CD4-positive, alpha-beta T cell treated with Interleukin-10 for 1 hour (primary cell): ENCODE measurements at regions not wholly inside any gene's neighbourhood (a gene's known extent, or its start where the extent isn't known, plus 50 kb on each side); places are given as distances from the start of the nearest gene placed in this dataset.
"Not testable (repeated sequence)": the region's sequence is repeated elsewhere in the genome, so short reads cannot be mapped to it uniquely, and the experiment has no call there.

Source experiments
- DNase-seq: peaks from one replicate; pipeline ENCODE4 v3.0.0-alpha.2; 2020

GRCh38 chr2:111453816-111454215 lies 333.1 kb downstream of the BCL2L11 start:
- not testable (repeated sequence) for DNase-seq

- DNase-seq = peak; percentile 71
Measured at GRCh38 chr2:111454404-111454803, 333.7 kb downstream of the BCL2L11 start.

DNA sequence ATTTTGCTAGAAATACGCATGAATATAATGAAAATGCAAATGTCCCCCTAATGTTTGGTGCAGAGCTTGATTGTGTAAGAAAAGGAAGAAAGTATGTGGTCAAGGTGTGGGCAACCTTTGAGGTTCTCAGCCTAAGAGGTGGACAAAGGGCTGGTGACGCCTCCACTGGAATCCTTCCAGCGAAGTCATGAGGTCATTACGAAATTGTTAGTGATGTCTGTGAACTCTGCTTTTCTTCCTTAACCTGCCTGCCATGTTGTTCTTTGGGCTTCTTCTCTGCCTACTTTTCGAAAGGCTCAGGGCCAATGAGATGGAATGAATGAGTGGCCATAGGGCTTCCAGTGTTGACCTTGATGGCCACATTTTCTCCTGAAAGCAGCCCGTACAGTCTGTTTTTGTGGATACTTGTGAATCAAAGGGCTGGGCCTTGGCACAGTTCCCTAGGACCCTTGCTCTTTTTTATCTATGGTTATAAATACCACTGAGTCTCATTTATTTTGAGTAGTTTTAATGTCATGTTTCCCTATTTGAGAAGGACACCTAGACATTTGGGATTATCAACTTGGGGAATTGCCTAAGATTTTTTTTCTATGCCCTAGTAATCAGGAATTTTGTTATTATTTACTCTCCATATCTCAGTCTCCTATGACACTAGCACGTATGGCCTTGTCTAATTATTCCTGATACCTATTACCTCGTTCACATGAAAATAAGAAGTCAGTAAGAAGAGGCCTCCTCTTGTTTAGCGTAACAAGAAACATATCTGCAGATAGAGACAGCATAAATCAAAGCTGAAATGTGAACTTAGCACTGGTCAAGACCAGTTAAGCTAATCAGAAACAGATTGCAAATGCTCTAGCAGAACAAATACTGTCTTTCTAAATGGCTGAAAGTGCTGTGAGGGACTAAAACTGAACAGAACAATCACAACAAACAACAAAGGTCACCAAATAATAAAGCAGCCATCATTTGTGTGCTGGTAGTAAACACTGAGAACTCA lies 334.6 kb downstream of the BCL2L11 start:
- DNase-seq = not testable (repeated sequence)

DNA sequence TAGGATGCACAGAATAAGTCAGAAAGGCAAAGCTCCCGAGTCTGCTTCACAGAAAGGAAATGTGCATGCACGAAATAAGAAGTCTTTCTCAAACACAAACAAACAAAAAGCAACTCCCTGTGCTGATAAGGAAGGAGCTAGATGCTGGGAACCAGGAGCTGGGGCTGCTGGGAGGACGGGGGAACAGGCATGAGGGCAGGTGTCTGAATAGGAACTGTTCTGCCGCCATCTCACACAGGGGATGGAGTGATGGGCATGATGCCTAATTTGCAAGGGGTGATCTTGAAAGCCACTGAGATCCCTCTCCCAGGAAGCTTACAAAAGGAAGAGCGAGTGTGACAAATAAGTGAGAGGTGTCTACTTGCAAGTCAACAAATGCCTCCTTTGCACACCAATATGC lies 336.5 kb downstream of the BCL2L11 start:
- DNase-seq = not testable (repeated sequence)

DNA sequence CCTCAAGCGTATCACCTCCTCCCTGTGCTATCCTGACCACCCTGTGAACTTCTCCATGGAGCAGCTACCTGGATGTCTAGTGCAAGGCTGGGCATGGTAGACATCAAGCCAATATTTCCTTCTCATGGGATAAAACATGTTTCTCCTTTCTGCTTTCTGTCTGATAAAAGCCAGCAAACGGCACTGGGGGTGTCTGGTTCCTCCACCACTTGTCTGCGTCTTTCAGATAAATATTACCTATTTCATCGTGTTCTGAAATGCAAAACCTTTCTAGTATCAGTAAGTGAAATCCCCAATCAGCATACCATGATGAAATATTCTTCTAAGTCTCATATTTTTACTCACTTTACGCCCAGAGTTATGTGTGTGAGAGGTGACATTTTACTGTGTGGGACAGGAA lies 340.2 kb downstream of the BCL2L11 start:
- not testable (repeated sequence) for DNase-seq

DNA sequence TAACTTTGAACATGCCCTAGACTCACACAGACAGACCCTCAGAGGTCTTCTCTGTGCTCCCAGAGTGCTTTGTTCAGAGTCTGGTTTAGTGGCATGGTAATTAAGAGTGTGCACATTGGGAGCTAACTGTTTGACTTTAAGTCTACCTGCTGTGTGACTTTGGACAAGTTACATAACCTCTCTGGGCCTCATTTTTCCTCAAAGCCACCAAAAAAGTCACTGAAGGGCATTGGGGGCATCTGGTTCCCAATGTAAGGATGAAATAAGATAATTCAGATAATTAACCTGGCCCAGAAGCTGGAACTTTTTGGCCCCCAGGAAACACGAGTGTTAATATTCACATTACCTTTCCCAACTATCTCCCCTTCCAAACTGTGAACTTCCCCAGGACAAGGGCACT lies 341.1 kb downstream of the BCL2L11 start:
- DNase-seq = not testable (repeated sequence)

DNA sequence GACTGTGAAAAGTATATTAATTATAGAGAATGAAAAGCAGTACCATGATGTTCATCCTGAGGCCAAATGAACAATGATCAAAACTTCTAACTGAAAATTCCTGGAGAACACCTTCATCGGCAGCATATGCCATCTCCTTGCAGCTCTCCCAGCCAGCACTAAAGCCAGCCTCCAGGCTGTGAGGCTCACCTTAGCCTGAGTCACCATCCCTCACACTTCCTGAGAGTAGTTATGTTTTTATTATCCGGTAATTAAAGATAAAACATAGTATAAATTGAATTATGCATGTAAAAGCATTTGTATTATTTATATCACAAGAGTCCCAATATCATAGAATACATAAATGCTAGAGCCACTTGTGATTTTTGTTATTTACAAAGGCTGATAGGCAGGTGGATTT lies 341.9 kb downstream of the BCL2L11 start:
- DNase-seq = not testable (repeated sequence)

- peak; percentile 18 for DNase-seq
Measured at GRCh38 chr2:111463238-111463848, 342.6 kb downstream of the BCL2L11 start.

DNA sequence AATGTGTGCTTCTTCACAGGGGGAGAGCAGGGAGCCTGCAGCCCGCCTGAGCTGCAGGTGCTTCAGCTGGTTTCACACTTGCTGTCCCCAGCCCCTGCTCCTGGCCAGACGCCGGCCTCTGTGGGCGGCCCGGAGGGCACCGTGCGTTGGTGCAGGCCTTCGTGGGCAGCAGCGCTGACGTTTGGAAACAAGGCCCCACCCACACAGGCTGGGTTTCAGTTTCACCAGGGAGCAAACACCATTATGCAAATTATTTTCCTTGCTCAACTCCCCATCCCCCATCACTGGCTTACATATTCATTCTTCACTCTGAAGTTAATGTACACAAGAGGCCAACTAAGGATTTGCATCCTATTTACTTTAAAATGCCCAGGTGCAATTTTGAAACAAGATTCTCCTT lies 343.2 kb downstream of the BCL2L11 start:
- peak; percentile 66 for DNase-seq

DNA sequence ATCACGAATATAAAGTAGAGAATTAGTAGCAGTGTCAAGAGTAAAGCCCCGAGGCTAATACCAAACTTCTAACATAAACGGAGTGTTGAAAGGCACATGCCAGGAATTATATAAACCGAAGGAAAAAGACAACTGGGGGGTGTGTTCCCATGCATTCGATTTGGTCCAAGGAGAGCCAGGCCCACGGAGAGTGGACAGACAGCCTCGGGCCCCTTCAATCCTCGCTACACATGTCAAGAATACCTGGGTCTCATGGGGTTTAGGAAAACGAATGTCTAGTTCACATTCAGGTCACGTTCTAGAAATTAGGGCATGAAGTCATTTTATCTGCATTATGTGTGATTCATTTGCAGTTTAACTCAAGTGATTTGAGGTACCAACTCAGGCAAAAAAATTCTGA lies 343.7 kb downstream of the BCL2L11 start:
- DNase-seq = not testable (repeated sequence)

GRCh38 chr2:111465521-111465920 lies 344.8 kb downstream of the BCL2L11 start:
- DNase-seq = not testable (repeated sequence)

DNA sequence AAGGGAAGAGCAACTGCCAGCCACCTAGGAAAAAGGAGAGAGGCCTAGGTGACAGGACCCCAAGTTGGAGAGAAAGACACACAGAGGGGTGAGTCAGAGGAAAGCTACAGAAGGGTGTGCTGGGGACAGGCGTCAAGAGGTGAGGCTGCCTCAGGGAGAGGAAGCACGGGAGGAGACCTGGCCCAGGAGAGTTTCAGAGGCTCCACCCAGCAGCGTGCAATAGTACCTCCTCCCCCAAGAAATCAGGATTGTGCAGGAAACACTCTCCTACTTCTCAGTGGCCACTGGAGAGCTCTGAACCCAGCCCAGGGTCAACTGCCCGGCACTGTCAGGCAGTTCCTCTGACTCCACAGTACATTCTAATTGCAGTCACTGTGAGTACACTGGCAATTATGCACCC lies 346.0 kb downstream of the BCL2L11 start:
- not testable (repeated sequence) for DNase-seq

GRCh38 chr2:111470924-111471323 lies 350.2 kb downstream of the BCL2L11 start:
- DNase-seq = not testable (repeated sequence)

GRCh38 chr2:111471791-111472530 lies 351.2 kb downstream of the BCL2L11 start:
- not testable (repeated sequence) for DNase-seq

DNA sequence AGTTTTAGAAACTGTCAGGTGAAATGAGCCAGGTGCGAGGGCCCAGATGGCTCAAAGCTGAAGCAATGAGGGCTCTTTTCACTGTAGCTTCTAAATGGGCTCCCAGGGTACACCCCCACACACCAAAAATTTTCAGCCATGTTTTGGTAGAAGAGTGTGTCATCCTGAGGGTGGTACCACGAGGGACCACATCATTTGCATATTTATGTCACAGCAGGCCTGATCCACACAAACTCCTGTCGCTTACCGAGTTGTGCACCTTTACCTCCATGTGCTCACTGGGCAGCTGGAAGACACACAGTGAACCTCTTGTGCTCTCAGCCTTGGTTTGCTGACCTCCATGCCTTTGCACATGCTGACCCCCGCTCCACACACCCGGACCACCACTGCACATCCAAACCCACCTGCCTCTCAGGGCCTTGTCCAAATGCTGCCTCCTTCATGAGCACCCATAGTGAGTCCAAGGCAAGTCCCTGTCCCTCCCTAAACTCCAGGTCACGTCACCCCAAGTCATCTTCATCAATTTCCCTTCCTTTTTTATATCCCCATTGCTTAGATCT lies 352.2 kb downstream of the BCL2L11 start:
- DNase-seq = not testable (repeated sequence)

- not testable (repeated sequence) for DNase-seq
Measured at GRCh38 chr2:111473522-111473921, 352.8 kb downstream of the BCL2L11 start.

GRCh38 chr2:111474198-111474705 lies 353.5 kb downstream of the BCL2L11 start:
- DNase-seq = not testable (repeated sequence)

DNA sequence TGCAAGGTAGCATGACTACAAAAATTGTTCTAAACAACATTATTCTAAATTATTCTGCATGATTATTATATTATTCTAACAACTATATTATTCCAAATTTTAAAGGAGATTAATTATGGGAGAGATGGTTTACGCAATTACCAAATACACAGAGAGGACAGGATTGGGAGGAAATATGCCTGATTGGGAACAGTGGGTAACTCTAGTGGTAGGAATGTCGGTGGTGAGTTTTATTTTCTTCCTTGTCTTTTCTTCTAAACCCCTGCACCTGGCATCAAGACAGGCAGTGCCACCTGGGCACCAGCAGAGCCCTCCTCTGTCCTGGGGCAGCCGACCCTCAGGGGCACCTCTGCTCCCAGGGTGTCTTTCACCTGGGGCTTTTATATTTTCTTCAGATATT lies 357.6 kb downstream of the BCL2L11 start:
- DNase-seq = not testable (repeated sequence)

DNA sequence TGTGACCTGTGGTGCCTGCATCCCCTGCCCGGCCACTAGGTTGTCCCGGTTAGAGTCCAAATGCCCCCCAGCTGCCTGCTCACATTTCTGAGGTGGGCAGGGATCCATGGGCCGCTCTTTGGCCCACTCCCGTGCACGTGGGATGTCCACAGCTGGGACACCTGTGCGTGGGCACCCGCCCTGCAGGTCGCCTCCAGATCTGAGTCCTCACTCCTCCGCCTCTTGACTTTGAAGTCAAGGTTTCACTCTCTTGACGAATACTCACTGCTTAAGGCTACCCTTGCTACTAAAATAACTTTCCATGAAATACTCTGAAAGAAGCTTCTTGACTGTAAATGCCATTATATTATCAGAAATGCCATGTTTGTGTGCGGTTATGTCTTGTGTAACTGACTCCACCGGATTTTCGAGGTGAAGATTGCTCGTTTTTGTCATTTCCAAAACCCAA lies 358.2 kb downstream of the BCL2L11 start:
- peak; percentile 46 for DNase-seq

DNA sequence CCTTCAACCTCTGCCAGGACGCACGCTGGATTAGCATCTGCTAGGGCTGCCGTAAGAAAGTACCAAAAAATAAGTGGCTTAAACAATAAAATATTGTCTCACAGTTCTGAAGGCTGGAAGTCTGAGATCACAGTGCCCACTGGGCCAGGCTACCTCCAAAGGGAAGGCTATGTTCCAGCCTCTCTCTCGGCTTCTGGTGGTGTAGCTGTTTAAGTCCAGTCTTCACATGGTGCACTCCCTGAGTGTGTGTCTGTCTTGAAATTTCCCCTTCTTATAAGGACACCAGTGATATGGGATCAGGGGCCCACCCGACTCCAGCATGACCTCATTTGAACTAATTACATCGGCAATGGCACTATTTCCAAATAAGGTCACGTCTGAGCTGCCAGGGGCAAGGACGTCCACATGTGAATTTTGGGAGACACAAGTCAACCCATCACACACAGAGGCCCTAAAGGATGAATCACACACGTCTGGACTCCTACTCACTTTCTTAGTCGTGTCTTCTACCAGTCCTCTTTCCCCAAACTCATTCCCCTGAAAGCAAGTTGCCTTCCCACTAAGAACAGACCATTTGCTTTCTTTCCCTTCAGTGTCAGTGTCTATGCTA lies 359.4 kb downstream of the BCL2L11 start:
- DNase-seq = not testable (repeated sequence)

DNA sequence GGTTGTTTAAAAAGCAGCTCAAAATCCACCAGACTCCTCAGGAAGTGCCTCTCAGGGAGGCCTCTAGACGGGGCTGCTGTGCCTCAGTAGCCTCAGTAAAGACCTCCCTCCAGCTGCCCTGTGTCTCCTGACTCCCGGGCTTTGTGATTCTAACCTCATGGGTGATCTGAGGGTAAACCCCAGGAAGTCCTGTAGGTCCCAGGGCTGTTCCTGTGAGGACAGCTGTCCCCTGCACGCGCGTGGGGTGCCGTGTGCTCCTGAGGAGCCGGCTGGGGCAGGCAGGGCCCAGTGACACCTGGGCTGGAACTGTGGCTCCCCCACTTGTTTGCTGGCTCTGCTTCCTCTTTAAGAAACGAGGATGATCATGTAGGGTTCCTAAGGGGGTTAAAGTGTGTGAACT lies 359.9 kb downstream of the BCL2L11 start:
- DNase-seq = not testable (repeated sequence)

DNA sequence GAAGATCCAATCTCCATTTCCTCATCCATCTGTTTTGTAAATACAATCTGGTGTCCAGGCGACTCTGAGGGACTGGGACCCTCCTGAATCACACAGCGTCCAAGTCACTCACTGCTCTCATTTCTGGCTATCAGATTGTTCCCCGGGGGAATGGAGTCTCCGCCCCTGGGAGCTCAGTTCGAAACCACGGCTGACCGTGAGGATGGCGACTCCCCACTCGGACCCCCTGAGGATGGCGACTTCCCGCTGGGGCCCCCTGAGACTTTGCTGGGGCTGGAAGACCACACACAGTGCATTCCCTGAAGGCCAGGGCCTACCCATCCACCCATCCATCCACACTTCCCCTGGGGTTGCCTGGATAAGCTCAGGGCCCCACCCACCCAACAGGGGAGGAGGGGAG lies 360.5 kb downstream of the BCL2L11 start:
- not testable (repeated sequence) for DNase-seq
